ENCODE measurements at regions not wholly inside any gene's neighbourhood (a gene's known extent, or its start where the extent isn't known, plus 50 kb on each side); places are given as distances from the start of the nearest gene placed in this dataset.

DNA sequence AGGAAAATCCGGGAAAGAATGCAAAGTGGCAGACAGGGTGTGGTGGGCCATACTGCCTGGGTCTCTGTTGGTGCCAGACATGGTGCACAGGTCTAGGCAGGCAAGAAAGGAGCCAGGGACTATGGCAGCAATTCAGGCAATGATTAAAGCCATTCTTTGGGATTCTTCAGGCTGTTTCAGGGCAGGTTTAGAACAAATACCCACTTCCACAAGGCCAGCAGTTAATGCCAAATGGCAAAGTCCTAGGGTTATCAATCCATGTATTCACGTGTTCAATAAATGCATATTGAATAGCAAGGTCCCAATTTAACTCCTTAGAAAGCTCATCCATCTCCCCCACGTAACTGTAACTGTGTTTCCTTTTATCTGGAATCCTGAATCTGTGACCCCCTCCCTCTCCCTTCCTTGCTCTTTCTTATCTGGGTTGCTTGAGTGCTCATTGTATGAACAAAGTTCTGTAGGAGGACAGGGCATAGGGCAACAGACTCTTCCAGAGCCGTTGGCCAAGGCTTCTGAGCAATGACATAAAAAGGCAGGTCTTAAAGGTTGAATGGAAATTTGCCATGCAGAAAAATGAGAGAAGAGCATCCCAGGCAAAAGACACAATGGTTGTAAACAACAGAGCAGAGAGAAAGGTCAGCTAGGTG, 146.8 kb upstream of the KLHL29 start:
- H3K9me3 ChIP-seq (replicated peaks) = 0 out of 2 replicates have a peak, but pooled peaks cover 3% of the 10 kb centered on the region
- no peak overlapping the region for H3K4me3 ChIP-seq
- H3K27me3 ChIP-seq (replicated peaks) = no peaks in the 10 kb centered on the region
- H3K4me1 ChIP-seq (replicated peaks) = no peaks in the 10 kb centered on the region
- DNase-seq (ENCODE audit: low read depth in 1 of 2, low spot score in 2 of 2) = no peak
- H3K36me3 ChIP-seq = no peaks in the 10 kb centered on the region
- no peak overlapping the region for H3K27ac ChIP-seq

DNA sequence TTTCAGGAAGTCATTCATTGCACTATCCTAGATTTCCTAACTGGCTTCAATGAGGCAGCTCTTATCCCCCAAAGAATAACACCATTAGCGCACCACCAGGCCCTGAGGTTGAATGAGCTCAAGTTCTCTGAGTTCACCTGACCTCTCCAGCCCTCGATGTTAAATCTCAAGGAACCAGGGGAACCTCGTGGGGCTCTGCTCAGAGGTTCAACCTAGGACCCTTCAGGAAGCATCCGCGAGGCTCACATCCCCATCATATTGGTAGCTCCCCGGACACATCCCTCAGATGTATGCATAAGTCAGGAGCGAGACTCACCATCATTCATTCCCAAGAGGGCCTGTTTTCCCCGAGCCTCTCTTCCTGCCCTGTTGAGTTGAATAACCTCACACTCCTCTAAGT, 145.6 kb upstream of the KLHL29 start:
- Histone ChIP-seq H3K4me3 (no peak overlapping the region), H3K36me3 (no peaks in the 10 kb centered on the region), H3K9me3 (replicated peaks) (0 out of 2 replicates have a peak, but pooled peaks cover 3% of the 10 kb centered on the region), H3K27ac (no peak overlapping the region), H3K27me3 (replicated peaks) (no peaks in the 10 kb centered on the region), H3K4me1 (replicated peaks) (no peaks in the 10 kb centered on the region)
- DNase-seq (ENCODE audit: low read depth in 1 of 2, low spot score in 2 of 2) = no peak

DNA sequence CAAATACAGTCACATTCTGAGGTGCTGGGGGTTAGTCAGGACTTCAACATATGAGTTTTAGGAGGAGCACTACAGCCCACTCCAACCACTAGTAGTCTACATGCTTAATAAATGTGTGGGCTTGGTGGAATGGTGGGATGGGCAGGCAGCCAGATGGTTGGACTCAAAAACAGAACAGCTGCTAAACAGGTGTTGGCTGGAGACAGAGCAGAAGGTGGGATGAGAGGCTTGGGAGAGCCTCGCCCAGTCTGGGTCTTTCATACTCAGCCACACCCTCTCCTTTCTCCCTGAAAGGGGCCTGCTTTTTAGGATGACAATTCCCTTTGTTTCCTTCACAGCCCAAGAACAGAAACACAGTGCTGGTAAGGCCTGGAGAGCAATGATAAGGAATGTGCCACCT, 143.9 kb upstream of the KLHL29 start:
- H3K27me3 ChIP-seq (replicated peaks) = no peaks in the 10 kb centered on the region
- H3K9me3 ChIP-seq (replicated peaks) = 0 out of 2 replicates have a peak, but pooled peaks cover 3% of the 10 kb centered on the region
- H3K4me1 ChIP-seq (replicated peaks) = no peaks in the 10 kb centered on the region
- H3K4me3 ChIP-seq = no peak overlapping the region
- H3K27ac ChIP-seq = no peak overlapping the region
- no peaks in the 10 kb centered on the region for H3K36me3 ChIP-seq
- DNase-seq (ENCODE audit: low read depth in 1 of 2, low spot score in 2 of 2) = no peak

DNA sequence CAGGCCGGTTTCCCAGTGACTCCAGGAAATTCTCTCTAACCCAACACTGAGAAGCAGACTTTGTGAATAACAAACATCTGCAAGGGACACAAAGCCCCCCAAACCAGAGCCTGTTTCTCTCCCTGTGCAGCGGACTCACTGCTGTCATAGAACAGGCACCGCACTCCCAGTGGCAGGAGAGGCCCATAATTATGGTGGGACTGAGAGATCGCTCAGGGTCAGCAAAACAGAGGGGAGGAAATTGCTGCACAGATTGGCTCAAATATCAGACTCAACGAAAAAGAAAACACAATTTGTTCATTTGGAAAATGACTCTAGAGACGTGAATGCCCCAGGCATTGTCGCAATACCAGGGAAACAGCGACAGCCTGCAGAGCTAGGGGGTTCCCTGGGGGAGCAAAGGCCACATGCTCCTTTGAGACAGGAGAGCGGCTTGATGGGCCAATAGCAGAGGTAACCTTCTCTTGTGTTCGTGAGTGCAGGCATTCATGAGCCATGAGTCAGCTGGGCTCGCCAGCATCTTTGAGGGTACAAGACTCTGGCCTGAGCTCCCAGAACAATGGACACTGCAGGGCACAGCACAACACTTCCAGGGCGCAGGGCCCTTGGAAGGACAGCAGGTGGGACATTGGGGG, 143.3 kb upstream of the KLHL29 start:
- H3K4me1 ChIP-seq (replicated peaks) = no peaks in the 10 kb centered on the region
- no peaks in the 10 kb centered on the region for H3K27me3 ChIP-seq (replicated peaks)
- H3K9me3 ChIP-seq (replicated peaks) = 0 out of 2 replicates have a peak, but pooled peaks cover 3% of the 10 kb centered on the region
- H3K27ac ChIP-seq = no peak overlapping the region
- H3K36me3 ChIP-seq = no peaks in the 10 kb centered on the region
- no peak for DNase-seq (ENCODE audit: low read depth in 1 of 2, low spot score in 2 of 2)
- no peak overlapping the region for H3K4me3 ChIP-seq

DNA sequence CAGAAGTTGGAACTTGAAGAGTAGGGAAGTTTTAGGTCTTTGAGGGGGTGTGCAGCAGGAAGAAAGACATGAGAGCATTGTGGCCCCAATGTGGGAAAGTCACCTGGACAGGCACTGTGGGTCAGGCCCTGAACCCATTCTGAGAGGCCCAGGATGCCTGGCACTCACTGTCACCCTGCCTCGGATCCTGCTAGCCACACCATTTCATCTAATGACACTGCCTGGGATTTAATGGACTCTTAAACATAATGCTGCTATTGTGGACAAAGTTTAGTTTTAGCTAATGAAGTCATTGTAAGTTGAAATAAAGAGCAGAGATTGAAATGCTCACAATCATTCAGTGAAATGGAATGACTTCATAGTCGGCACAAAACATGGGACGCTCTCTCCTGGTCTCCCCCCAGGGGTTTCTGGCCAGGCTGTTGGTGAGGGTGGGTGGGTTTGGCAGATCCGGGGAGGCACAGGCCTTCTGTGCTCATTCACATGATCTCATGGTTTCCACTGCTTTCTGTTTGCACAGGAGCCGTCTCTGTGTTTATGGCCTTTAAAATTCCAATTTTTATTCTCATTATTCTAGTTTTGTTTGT, 141.8 kb upstream of the KLHL29 start:
- H3K9me3 ChIP-seq (replicated peaks) = 0 out of 2 replicates have a peak, but pooled peaks cover 3% of the 10 kb centered on the region
- no peaks in the 10 kb centered on the region for H3K4me1 ChIP-seq (replicated peaks)
- DNase-seq (ENCODE audit: low read depth in 1 of 2, low spot score in 2 of 2) = no peak
- H3K27ac ChIP-seq = no peak overlapping the region
- H3K27me3 ChIP-seq (replicated peaks) = no peaks in the 10 kb centered on the region
- H3K4me3 ChIP-seq = no peak overlapping the region
- no peaks in the 10 kb centered on the region for H3K36me3 ChIP-seq

DNA sequence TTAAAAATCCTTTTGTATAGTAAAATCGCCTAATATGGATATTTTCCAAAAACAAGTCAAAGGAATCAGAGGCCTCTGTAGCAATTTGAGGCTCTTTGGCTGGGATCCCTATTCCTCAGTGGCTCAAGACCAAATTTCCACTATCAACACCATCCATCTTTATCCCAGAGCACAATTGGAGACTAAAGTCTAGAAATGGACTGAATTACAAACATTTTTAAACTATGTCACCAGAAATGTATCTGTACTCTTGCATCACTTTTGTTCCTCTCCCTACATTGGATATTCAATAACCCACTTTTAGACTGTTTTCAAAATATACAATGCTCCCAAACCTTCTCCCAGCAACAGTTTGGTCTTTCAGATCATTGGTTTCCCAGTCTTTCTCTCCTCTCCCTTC, 140.4 kb upstream of the KLHL29 start:
- Histone ChIP-seq H3K36me3 (no peaks in the 10 kb centered on the region), H3K4me1 (replicated peaks) (no peaks in the 10 kb centered on the region), H3K9me3 (replicated peaks) (no peaks in the 10 kb centered on the region), H3K4me3 (no peak overlapping the region), H3K27ac (no peak overlapping the region), H3K27me3 (replicated peaks) (no peaks in the 10 kb centered on the region)
- DNase-seq (ENCODE audit: low read depth in 1 of 2, low spot score in 2 of 2) = no peak

DNA sequence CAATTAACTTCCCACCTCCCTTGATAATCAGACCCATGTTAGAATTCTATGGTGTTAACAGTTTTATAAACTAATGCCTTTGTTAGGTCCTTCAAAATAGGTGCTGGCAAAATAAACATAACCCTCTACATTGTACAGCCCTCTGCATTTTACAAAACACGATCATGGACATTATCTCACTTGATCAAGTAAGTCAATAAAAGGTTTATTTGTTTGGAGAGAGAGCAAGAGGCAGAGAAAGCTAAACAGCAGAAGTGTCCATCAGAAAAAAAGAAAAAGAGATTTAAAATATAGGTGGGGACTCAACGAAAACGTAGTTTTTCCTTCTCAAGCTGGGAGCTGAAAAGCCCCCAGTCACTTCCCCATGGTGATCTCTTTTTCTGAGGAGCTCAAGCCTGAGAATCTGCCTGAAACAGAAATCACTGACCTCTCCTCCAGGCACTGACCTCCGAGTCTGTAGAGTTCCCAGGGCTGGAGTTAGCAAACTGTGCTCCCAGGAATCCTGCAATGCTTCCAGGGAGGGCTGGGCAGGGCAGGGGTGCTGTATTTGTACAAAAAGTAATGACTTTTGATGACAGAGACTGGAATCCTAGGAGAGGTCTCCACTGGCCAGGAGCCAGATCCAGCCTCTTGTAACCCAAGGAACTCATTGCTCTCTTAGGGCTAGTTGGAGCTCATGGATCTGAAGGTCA, 137.8 kb upstream of the KLHL29 start:
- Histone ChIP-seq H3K4me3 (no peak overlapping the region), H3K36me3 (no peaks in the 10 kb centered on the region), H3K9me3 (replicated peaks) (no peaks in the 10 kb centered on the region), H3K27ac (no peak overlapping the region), H3K27me3 (replicated peaks) (no peaks in the 10 kb centered on the region), H3K4me1 (replicated peaks) (no peaks in the 10 kb centered on the region)
- no peak for DNase-seq (ENCODE audit: low read depth in 1 of 2, low spot score in 2 of 2)

DNA sequence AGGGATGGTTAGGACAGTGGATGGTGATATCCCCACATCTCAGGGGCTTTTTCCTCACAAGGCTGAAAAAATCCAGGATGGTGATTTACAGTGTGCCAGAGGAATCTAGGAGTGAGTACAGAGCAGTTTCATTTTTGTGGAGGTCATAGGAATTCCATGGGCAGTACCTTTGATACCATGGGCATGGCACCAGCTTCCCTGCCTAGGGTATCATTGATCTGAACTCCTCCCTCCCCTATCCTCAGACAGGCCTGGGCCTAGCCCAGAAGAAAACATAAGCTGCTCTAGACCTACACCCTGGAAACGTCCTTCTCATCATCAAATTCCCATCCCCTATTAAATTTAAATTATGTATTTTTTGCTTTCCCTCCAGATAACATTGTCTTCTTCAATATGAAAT, 136.3 kb upstream of the KLHL29 start:
- DNase-seq (ENCODE audit: low read depth in 1 of 2, low spot score in 2 of 2) = no peak
- Histone ChIP-seq H3K4me3 (no peak overlapping the region), H3K27me3 (replicated peaks) (no peaks in the 10 kb centered on the region), H3K4me1 (replicated peaks) (no peaks in the 10 kb centered on the region), H3K36me3 (no peaks in the 10 kb centered on the region), H3K9me3 (replicated peaks) (no peaks in the 10 kb centered on the region), H3K27ac (no peak overlapping the region)

DNA sequence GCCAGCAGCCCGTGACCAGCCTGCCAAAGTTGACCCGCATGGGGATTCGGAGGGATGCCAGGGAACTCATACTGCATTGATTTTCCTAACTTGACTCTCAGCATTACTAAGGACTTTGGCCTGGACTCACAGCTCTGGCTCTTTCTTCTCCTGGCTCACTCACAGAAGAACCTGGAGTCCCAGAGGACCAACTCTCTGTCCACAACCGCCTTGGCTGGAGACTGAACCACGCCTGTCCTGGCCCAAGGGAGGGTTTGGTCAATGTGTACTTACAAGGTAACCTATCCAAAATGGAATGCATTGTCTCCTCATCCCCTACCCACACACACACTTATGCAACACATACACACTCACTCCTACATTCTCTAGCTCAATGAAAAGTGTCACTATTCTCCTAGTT, 135.6 kb upstream of the KLHL29 start:
- no peaks in the 10 kb centered on the region for H3K4me1 ChIP-seq (replicated peaks)
- H3K4me3 ChIP-seq = no peak overlapping the region
- no peak overlapping the region for H3K27ac ChIP-seq
- H3K27me3 ChIP-seq (replicated peaks) = no peaks in the 10 kb centered on the region
- no peaks in the 10 kb centered on the region for H3K36me3 ChIP-seq
- DNase-seq (ENCODE audit: low read depth in 1 of 2, low spot score in 2 of 2) = no peak
- no peaks in the 10 kb centered on the region for H3K9me3 ChIP-seq (replicated peaks)

DNA sequence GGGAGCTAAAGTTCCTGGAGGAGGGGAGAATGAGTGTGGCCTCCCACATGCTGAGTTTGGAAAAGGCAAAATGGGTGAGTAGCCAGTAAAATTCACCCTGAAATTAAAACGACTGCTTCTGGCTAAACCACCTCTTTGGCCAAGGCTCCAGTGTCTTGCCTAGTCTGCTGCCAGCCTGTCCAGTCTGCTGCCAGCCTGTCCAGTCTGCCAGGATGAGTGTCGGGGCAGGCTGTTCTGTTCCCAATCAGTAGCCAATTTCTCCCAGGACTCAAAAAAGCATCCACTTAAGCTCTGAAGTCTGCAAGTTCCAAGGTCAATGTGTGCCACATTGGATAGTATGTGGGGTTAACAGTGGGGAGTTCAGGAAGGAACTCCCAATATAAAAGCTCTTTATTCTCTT, 134.6 kb upstream of the KLHL29 start:
- no peaks in the 10 kb centered on the region for H3K4me1 ChIP-seq (replicated peaks)
- no peak for DNase-seq (ENCODE audit: low read depth in 1 of 2, low spot score in 2 of 2)
- H3K27ac ChIP-seq = no peak overlapping the region
- H3K27me3 ChIP-seq (replicated peaks) = no peaks in the 10 kb centered on the region
- no peaks in the 10 kb centered on the region for H3K9me3 ChIP-seq (replicated peaks)
- no peaks in the 10 kb centered on the region for H3K36me3 ChIP-seq
- no peak overlapping the region for H3K4me3 ChIP-seq

DNA sequence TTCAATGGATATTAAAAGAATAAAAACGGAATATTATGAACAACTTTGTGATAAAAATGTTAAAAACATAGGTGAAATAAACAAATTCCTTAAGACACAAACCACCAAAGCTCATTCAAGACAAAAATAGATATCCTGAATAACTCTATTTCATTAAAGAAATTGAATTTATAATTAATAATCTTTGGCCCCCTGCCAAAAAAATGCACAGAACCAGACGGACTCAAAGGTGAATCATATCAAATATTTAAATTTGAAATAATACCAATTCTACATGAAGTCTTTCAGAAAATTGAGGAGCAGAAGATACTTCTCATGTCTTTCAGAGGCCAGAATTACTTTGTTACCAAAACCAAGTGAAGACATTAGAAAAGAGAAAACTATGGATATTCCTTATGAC, 128.3 kb upstream of the KLHL29 start:
- Histone ChIP-seq H3K27ac (no peak overlapping the region), H3K36me3 (no peaks in the 10 kb centered on the region), H3K4me1 (replicated peaks) (no peaks in the 10 kb centered on the region), H3K4me3 (no peak overlapping the region), H3K9me3 (replicated peaks) (no peaks in the 10 kb centered on the region), H3K27me3 (replicated peaks) (no peaks in the 10 kb centered on the region)
- DNase-seq (ENCODE audit: low read depth in 1 of 2, low spot score in 2 of 2) = no peak

DNA sequence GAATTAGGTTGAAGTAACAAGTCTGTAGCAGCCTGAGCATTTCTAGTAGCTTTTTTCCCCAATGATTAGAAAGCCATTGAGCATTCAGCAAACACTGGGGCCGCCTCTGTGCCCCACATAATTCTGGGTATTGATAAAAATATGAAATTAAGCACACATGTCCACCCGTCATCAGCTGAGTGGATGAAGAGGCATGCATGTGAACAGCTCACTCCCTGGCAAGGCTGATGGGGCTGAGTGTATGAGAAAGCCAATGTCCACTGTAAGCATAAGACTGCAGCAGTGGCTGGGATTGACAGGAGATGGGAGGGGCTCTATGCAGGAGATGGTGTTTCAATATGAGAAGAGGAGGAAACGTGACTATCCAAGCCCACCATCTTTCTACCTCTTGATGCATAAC, 124.4 kb upstream of the KLHL29 start:
- no peak for DNase-seq (ENCODE audit: low read depth in 1 of 2, low spot score in 2 of 2)
- H3K27ac ChIP-seq = no peak overlapping the region
- H3K4me3 ChIP-seq = no peak overlapping the region
- H3K9me3 ChIP-seq (replicated peaks) = no peaks in the 10 kb centered on the region
- H3K4me1 ChIP-seq (replicated peaks) = no peaks in the 10 kb centered on the region
- no peaks in the 10 kb centered on the region for H3K36me3 ChIP-seq
- no peaks in the 10 kb centered on the region for H3K27me3 ChIP-seq (replicated peaks)

DNA sequence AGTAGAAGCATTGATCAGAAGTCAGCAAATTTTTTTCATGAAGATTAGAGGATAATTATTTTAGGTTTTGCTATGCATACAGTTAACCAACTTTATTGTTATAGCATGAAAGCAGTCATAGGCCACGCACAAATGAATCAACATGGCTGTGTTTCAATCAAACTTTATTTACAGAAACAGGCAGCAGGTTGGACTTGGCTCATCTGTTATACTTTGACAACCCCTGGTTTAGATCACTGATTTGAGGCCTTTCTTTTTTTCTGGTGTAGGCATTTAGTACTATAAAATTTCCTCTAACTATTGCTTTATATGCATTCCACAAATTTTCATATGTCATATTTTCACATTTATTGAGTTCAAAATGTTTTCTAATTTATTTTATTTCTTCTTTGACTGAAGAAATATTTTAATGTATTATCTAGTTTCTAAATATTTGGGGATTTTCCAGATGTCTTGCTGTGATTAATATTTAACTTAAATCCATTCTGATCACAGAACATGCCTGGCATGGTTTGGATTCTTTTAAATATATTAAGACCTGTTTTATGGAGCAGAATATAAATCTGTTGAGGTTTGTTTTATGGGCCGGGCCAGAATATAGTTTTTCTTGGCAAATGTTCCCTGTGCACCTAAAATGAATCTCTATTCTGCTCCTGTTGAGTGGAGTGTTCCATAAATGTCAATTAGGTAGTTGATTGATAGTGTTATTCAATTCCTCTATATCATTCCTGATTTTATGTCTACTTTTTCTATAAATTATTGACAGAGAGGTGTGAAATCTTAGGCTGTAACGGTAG, 116.3 kb upstream of the KLHL29 start:
- DNase-seq (ENCODE audit: low read depth in 1 of 2, low spot score in 2 of 2) = no peak
- Histone ChIP-seq H3K4me3 (no peak overlapping the region), H3K27me3 (replicated peaks) (no peaks in the 10 kb centered on the region), H3K4me1 (replicated peaks) (no peaks in the 10 kb centered on the region), H3K36me3 (no peaks in the 10 kb centered on the region), H3K9me3 (replicated peaks) (no peaks in the 10 kb centered on the region), H3K27ac (no peak overlapping the region)

Data from SJSA1 (cell line).